MM.1S (cell line): ENCODE measurements at regions not wholly inside any gene's neighbourhood (a gene's known extent, or its start where the extent isn't known, plus 50 kb on each side); places are given as distances from the start of the nearest gene placed in this dataset.
"Not testable (repeated sequence)": the region's sequence is repeated elsewhere in the genome, so short reads cannot be mapped to it uniquely, and the experiment has no call there.

Experiments used
- CTCF ChIP-seq: fragments of 300-600 bp; sonication (generic); IDR thresholded peaks from 2 replicates; pipeline ENCODE4 v1.5.1; 2016; ENCODE audit warnings: antibody characterized with exemption, low read length, mixed read lengths
- EZH2 ChIP-seq: fragments of 300-600 bp; sonication (generic); optimal IDR thresholded peaks from 2 replicates; pipeline ENCODE3; 2017; ENCODE audit warnings: low read depth, mild to moderate bottlenecking, antibody characterized with exemption, low read length, mixed read lengths
- EZH2phosphoT487 ChIP-seq: fragments of 300-600 bp; sonication (generic); IDR thresholded peaks from 2 replicates; pipeline ENCODE4 v1.6.1; 2018; ENCODE audit warnings: antibody characterized with exemption, low read length

- TF ChIP-seq CTCF, EZH2, EZH2phosphoT487: not testable (repeated sequence)
Measured at GRCh38 chr16:29116207-29116606, 131.4 kb downstream of the LAT start.
